ENCODE measurements at regions not wholly inside any gene's neighbourhood (a gene's known extent, or its start where the extent isn't known, plus 50 kb on each side); places are given as distances from the start of the nearest gene placed in this dataset.

- no peak overlapping the region for H3K18ac ChIP-seq (ENCODE audit: extremely low read depth, low read length)
- POLR2A ChIA-PET (ENCODE audit: partially characterized antibody): no interaction called here
These were observed 78.6 kb upstream of the FBXL7 start for GRCh38 chr5:15421381-15421780.

More at GRCh38 chr5:15421381-15421780, 78.6 kb upstream of the FBXL7 start:
- Histone ChIP-seq H4K5ac (ENCODE audit: insufficient read length, low read depth, low read length) (no peak overlapping the region), H3K4ac (replicated peaks; ENCODE audit: insufficient read length, low read depth, low read length) (no peak overlapping the region), H3K4me2 (ENCODE audit: insufficient read depth in 1 of 2, low read depth in 2 of 2, low read length in 2 of 2) (no peak overlapping the region), H3K27ac (ENCODE audit: low read depth, low read length) (no peak overlapping the region), H2BK5ac (ENCODE audit: low read depth, low read length) (no peak overlapping the region), H2AK5ac (ENCODE audit: low read depth, low read length) (no peak overlapping the region), H3K27me3 (replicated peaks in 1 of 4; ENCODE audit: control insufficient read depth in 3 of 4, extremely low read depth in 1 of 4, insufficient read depth in 3 of 4, low read length in 3 of 4) (no peaks in the 10 kb centered on the region), H3K23ac (ENCODE audit: insufficient read length) (no peak overlapping the region), H3K23me2 (ENCODE audit: low read depth, low read length) (no peaks in the 10 kb centered on the region), H3K14ac (ENCODE audit: insufficient read length) (no peak overlapping the region), H2AFZ (ENCODE audit: low read length) (no peak overlapping the region), H3K9ac (replicated peaks in 1 of 4; ENCODE audit: extremely low read depth in 1 of 4, low read depth in 3 of 4, low read length in 3 of 4) (no peak overlapping the region), H2BK120ac (replicated peaks; ENCODE audit: low read depth, low read length) (no peak overlapping the region), H4K8ac (ENCODE audit: extremely low read depth, insufficient read depth, low read length) (no peak overlapping the region), H3K79me2 (ENCODE audit: control insufficient read depth in 1 of 2, insufficient read depth in 2 of 2, low read length in 2 of 2) (no peaks in the 10 kb centered on the region), H2BK20ac (ENCODE audit: low read length) (no peak overlapping the region), H3K56ac (replicated peaks; ENCODE audit: insufficient read length, low read depth, low read length) (no peak overlapping the region), H3K4me1 (replicated peaks in 1 of 4; ENCODE audit: control insufficient read depth in 3 of 4, insufficient read depth in 4 of 4, low read length in 3 of 4) (peaks cover 0 to 7% (median 2%) of the 10 kb centered on the region in 4 experiments; a peak in 4 of 7 replicates), H4K91ac (replicated peaks; ENCODE audit: insufficient read length, low read length) (no peak overlapping the region), H4K20me1 (replicated peaks in 1 of 2; ENCODE audit: control insufficient read depth in 1 of 2, insufficient read depth in 2 of 2, low read length in 2 of 2) (no peaks in the 10 kb centered on the region), H2BK15ac (ENCODE audit: low read length) (no peak overlapping the region), H3K36me3 (ENCODE audit: control insufficient read depth in 2 of 4, insufficient read depth in 4 of 4, low read length in 3 of 4) (no peaks in the 10 kb centered on the region), H3K79me1 (ENCODE audit: low read depth, low read length) (no peaks in the 10 kb centered on the region), H3K9me3 (ENCODE audit: insufficient read depth in 2 of 2, low read depth in 1 of 2, low read length in 1 of 2) (no peaks in the 10 kb centered on the region), H2BK12ac (ENCODE audit: low read depth, low read length) (no peak overlapping the region), H3K4me3 (ENCODE audit: extremely low read depth in 1 of 4, insufficient read depth in 2 of 4, low read depth in 3 of 4, low read length in 4 of 4) (no peak overlapping the region)
- CTCF ChIA-PET (ENCODE audit: partially characterized antibody): no interaction called here
- 89% methylated on average over 3 of the region's 3 CpGs; no CpG with 5 or more reads in 1 of the 2 experiments for WGBS, 2 experiments (ENCODE audit: extremely low coverage in 1 of 2, insufficient coverage in 1 of 2, insufficient read length in 1 of 2, insufficient replicate concordance in 2 of 2, low coverage in 1 of 2, low lambda C conversion rate in 2 of 2, missing lambda C conversion rate in 1 of 2)
- FAIRE-seq (no peak), DNase-seq (ENCODE audit: low read depth in 1 of 2, low spot score in 2 of 2) (no peak)
- TF ChIP-seq PHF8 (conservative IDR thresholded peaks at IDR 0.05; ENCODE audit: low read depth, low read length): no peak
- TF ChIP-seq SAP30 (IDR thresholded peaks at IDR 0.05; ENCODE audit: insufficient read depth, insufficient replicate concordance, low read length): no peak
- no peak for TF ChIP-seq EP300 (IDR thresholded peaks at IDR 0.05; ENCODE audit: borderline replicate concordance in 1 of 2, low read depth in 2 of 2, low read length in 2 of 2)
- TF ChIP-seq YY1 (IDR thresholded peaks at IDR 0.05; ENCODE audit: low read depth, low read length): no peak
- TF ChIP-seq CEBPB (IDR thresholded peaks at IDR 0.05; ENCODE audit: low read depth, low read length): no peak

All from H1 (cell line).